Naive B cell (primary cell): ENCODE measurements at regions not wholly inside any gene's neighbourhood (a gene's known extent, or its start where the extent isn't known, plus 50 kb on each side); places are given as distances from the start of the nearest gene placed in this dataset.

Source experiments
- ATAC-seq, 2 donors: fragments of 150-1000 bp; cut with Tn5 transposase; 2 replicates each; pipeline ENCODE4 v1.10.0; 2021; ENCODE audit warnings: low read depth in 2 of 2, mild to moderate bottlenecking in 2 of 2, moderate library complexity in 2 of 2
- DNase-seq: peaks from one replicate; pipeline ENCODE4 v3.0.0; 2022
- H3K27ac Mint-ChIP-seq, 6 donors: one replicate each; pipeline ENCODE4 v1.8.0; 2020 to 2022; ENCODE audit warnings: mild to moderate bottlenecking in 6 of 6, mixed read lengths in 6 of 6, moderate library complexity in 5 of 6, inconsistent platforms in 2 of 6
- H3K27me3 Mint-ChIP-seq, 3 donors: one replicate each; pipeline ENCODE4 v1.8.0; 2021 to 2022; ENCODE audit warnings: mixed read lengths in 3 of 3, mild to moderate bottlenecking in 1 of 3
- H3K36me3 Mint-ChIP-seq, 2 donors: one replicate each; pipeline ENCODE4 v1.8.0; 2020 to 2022; ENCODE audit warnings: mixed read lengths in 2 of 2, inconsistent platforms in 1 of 2, mild to moderate bottlenecking in 1 of 2
- H3K4me1 Mint-ChIP-seq, 3 donors: one replicate each; pipeline ENCODE4 v1.8.0; 2020 to 2022; ENCODE audit warnings: mixed read lengths in 3 of 3, inconsistent platforms in 1 of 3, mild to moderate bottlenecking in 1 of 3, moderate library complexity in 1 of 3
- H3K4me3 Mint-ChIP-seq, 8 donors: one replicate each; pipeline ENCODE4 v1.8.0; 2020 to 2022; ENCODE audit warnings: mild to moderate bottlenecking in 8 of 8, mixed read lengths in 8 of 8, moderate library complexity in 8 of 8, inconsistent platforms in 2 of 8
- H3K9me3 Mint-ChIP-seq, 7 donors: one replicate each; pipeline ENCODE4 v1.8.0; 2020 to 2022; ENCODE audit warnings: mixed read lengths in 7 of 7, mild to moderate bottlenecking in 5 of 7, inconsistent platforms in 2 of 7, moderate library complexity in 1 of 7

DNA sequence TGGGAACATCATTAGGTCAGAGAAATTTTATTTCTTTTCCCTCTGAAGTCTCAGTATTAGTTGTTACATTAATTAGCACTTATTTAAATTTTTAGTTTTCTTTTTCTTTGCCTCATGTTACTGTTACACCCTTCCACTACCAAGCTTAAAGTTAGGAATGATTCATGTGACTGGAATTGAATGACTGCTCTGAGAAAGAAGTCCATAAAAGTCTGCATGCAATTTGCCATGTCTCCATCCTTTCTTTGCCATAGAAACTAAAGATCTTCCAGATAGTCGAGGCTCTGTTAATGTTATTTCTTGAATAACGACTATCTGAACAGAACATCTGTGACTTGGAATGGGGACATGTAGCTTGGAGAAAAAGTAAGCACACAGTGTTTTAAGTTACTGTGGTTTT is 1269.8 kb upstream of the PIK3C3 start:
- no peak overlapping the region for H3K4me3 Mint-ChIP-seq
- DNase-seq = no peak
- peaks cover 0 to 15% (median 4%) of the 10 kb centered on the region in 7 donors for H3K9me3 Mint-ChIP-seq
- no peak for ATAC-seq
- H3K36me3 Mint-ChIP-seq = no peaks in the 10 kb centered on the region
- no peaks in the 10 kb centered on the region for H3K4me1 Mint-ChIP-seq
- H3K27me3 Mint-ChIP-seq = no peaks in the 10 kb centered on the region
- H3K27ac Mint-ChIP-seq = no peak overlapping the region

DNA sequence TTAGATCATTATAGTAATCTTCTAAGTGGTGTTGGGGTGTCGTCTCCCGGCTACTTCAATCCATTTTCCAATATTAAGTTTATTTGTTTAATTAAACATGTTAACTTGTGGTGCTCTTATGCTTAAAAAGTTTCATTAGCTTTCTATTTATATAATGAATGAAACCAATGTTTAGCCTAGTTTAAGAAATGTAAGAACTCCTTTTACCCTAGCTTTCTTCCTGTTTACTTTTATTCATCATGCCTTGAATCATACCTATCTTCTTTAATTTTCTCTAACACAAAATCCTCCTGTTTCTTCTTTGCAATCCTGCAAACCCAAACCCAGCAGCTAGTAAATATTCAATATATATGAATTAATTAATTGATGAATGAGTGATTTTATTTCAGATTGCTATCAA is 1276.7 kb upstream of the PIK3C3 start:
- H3K27me3 Mint-ChIP-seq = no peaks in the 10 kb centered on the region
- DNase-seq = no peak
- H3K9me3 Mint-ChIP-seq = peaks cover 0 to 5% (median 0%) of the 10 kb centered on the region in 7 donors
- no peak overlapping the region for H3K27ac Mint-ChIP-seq
- H3K36me3 Mint-ChIP-seq = no peaks in the 10 kb centered on the region
- no peaks in the 10 kb centered on the region for H3K4me1 Mint-ChIP-seq
- no peak for ATAC-seq
- no peak overlapping the region for H3K4me3 Mint-ChIP-seq

DNA sequence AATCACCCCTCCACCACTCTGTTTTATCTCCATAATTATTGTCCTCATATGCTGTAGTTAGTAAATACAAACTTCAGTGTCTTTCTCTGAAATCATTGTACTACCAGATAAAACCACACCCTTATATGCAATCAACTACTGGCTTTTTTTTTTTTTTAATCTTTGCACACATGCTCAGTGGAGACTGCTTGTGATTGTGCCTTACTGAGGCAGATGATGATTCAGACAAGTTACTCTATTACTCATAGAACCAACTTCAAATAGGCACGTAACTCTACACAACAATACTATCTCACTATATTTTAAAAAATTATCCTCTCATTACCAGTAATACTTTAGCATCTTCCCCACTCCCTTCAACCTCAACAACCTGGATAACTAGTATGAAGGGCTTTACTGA is 1278.4 kb upstream of the PIK3C3 start:
- no peaks in the 10 kb centered on the region for H3K4me1 Mint-ChIP-seq
- peaks cover 0 to 4% (median 0%) of the 10 kb centered on the region in 7 donors for H3K9me3 Mint-ChIP-seq

DNA sequence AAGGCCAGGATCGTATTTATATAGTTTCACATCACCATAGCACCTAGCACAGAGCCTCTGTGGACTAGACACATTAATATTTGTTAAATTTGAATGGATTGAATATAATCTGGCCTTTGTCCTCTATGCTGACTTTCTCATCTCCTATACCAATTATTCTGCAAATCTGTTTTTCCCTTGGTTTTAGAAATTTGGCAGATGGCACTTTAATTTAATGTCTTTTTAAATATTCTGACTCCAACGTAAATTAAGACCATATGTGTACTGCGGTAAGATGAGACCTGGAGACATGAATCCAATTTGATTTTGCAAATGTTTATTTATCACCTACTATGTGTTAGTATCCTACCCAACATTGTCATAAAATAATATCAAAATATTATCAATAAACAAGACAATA is 1281.9 kb upstream of the PIK3C3 start:
- Mint-ChIP-seq H3K4me1 (no peaks in the 10 kb centered on the region), H3K9me3 (peaks cover 0 to 8% (median 0%) of the 10 kb centered on the region in 7 donors)
- no peak for ATAC-seq

More for the DNA sequence above, 1278.4 kb upstream of the PIK3C3 start:
- no peak overlapping the region for H3K4me3 Mint-ChIP-seq
- H3K27me3 Mint-ChIP-seq = no peaks in the 10 kb centered on the region
- ATAC-seq = no peak
- H3K27ac Mint-ChIP-seq = no peak overlapping the region
- DNase-seq = no peak
- no peaks in the 10 kb centered on the region for H3K36me3 Mint-ChIP-seq

DNA sequence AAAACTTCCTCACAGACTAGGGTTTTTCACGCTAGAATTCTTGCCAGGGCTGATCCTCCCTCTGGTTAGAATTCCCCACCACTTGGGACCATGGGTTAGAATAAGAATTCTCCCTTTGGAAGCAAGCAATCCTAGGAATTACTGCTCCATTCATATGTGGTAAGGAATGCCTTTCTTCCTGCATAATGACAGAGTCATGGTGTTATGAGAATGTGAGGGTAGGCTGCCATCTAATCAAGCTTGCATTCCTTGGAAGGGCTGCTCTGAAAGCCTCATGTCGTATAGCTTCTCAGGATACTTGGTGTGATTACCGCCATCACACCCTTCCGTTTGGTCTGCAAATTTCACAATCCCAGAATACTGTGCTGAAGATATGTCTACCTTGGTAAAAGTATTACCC is 1282.4 kb upstream of the PIK3C3 start:
- DNase-seq (no peak), ATAC-seq (no peak)
- Mint-ChIP-seq H3K9me3 (peaks cover 0 to 8% (median 0%) of the 10 kb centered on the region in 7 donors), H3K4me3 (no peak overlapping the region), H3K36me3 (no peaks in the 10 kb centered on the region), H3K4me1 (no peaks in the 10 kb centered on the region), H3K27ac (peak overlapping the region in 1 of 6 donors; percentile 42), H3K27me3 (no peaks in the 10 kb centered on the region)

More for the DNA sequence above, 1281.9 kb upstream of the PIK3C3 start:
- H3K27ac Mint-ChIP-seq = no peak overlapping the region
- H3K4me3 Mint-ChIP-seq = no peak overlapping the region
- no peak for DNase-seq
- no peaks in the 10 kb centered on the region for H3K36me3 Mint-ChIP-seq
- H3K27me3 Mint-ChIP-seq = no peaks in the 10 kb centered on the region

DNA sequence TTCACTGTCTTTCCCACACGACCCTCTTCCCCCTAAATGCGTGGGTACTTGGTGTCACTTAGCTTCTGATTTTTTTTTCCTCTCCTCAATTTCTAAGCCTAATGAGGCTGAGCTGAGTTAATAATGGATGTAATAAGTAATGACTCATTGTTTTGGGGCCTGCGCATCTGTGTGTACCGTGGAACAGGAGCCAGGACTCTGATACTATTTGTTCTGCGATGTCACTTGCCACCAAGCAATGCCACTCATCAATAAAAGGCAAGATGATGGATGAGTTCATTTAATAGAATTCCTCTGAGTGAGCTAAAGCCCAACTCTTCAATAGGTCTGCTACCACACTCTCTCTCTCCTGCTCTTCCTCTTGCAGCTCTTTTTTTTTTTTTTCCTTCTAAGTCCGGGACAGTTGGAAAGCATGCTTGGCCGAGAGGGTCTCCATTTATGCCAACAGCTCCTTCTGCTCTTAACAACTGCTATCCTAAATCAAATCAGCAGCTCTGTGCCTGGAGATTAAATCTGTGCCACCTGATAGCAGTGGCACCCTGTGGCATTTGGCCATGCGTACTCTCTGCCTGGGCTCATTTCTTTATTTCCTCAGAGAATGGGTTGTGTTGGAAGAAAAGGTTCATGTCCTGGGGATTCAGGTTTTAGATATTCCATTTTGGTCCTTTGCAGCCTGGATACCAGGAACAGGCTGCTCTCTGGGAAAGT is 1284.2 kb upstream of the PIK3C3 start:
- peaks cover 0 to 8% (median 2%) of the 10 kb centered on the region in 7 donors for H3K9me3 Mint-ChIP-seq
- H3K27ac Mint-ChIP-seq = no peak overlapping the region

DNA sequence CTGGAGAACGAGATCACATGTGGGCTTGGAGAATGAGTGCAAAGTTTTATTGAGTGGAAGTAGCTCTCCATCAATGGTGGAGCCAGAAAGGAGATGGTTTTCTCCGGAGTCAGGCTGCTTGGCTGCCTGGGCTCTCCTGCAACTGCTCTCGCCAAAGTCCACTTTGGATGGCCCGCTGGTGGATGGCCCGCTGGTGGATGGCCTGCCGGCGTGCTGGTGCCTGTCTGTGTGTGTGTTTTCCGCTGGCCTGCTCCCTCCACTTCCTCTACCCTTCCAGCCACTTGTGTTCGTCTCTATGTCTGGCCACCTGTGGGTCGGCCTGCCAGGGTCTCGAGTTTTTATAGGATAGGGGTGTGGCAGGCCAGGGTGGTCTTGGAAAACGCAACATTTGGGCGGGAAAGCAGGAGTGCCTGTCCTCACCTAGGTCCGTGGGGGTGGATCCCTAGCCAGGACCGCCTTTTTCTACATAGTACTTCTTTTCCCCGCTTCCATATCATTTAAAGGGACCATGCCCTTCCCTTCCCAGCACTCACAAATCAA is 1292.1 kb upstream of the PIK3C3 start:
- DNase-seq (no peak), ATAC-seq (no peak)
- Mint-ChIP-seq H3K36me3 (no peaks in the 10 kb centered on the region), H3K4me3 (no peak overlapping the region), H3K9me3 (peaks cover 0 to 11% (median 4%) of the 10 kb centered on the region in 7 donors), H3K27ac (no peak overlapping the region), H3K4me1 (no peaks in the 10 kb centered on the region), H3K27me3 (no peaks in the 10 kb centered on the region)

More for the DNA sequence above, 1284.2 kb upstream of the PIK3C3 start:
- Mint-ChIP-seq H3K27me3 (no peaks in the 10 kb centered on the region), H3K36me3 (no peaks in the 10 kb centered on the region), H3K4me3 (no peak overlapping the region), H3K4me1 (no peaks in the 10 kb centered on the region)
- DNase-seq = no peak
- no peak for ATAC-seq

DNA sequence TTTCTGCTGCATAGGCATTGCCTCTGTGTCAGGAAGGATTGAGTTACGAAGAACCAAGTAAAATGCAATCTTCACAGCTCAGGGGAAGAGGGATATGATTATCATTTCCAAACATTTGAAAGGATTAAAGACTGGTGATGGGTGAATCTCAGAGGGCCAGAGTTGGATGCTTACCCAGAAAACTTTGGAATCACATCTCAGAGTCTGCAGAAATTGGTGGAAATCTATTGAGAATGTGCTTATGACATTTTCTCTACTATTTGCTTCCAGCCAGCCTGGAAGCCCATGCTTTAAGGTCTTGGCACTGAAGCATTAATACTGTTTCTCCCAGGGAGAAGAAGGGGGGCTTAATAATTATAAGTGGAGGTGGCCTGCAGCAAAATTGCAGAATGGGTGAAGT is 1301.4 kb upstream of the PIK3C3 start:
- Mint-ChIP-seq H3K9me3 (peaks cover 0 to 9% (median 5%) of the 10 kb centered on the region in 7 donors), H3K27ac (no peak overlapping the region)

DNA sequence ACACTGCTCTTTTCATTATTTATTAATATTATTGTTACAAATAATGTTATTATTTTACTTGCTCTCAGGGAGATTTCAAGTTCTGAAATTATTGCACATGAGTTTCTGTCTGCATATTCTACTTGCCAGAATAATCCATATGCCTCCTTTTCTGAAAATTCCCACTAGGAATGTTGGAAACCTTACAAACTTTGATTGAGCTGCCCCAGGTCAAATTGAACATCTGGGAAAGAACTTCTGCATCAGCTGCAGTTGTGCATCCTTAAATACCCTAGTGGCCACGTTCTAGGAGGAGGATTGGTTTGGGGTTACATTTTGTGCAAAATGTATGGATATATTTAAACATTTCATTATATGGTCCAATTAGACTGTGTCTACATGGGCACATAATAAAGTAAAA is 1302.7 kb upstream of the PIK3C3 start:
- H3K4me3 Mint-ChIP-seq = peak overlapping the region in 1 of 8 donors; percentile 4
- DNase-seq (no peak), ATAC-seq (no peak)
- H3K27me3 Mint-ChIP-seq = no peaks in the 10 kb centered on the region
- no peak overlapping the region for H3K27ac Mint-ChIP-seq
- H3K4me1 Mint-ChIP-seq = no peaks in the 10 kb centered on the region
- H3K9me3 Mint-ChIP-seq = peaks cover 0 to 5% (median 4%) of the 10 kb centered on the region in 7 donors
- no peaks in the 10 kb centered on the region for H3K36me3 Mint-ChIP-seq

More for the DNA sequence above, 1301.4 kb upstream of the PIK3C3 start:
- no peaks in the 10 kb centered on the region for H3K36me3 Mint-ChIP-seq
- ATAC-seq = no peak
- DNase-seq = no peak
- H3K4me1 Mint-ChIP-seq = no peaks in the 10 kb centered on the region
- H3K4me3 Mint-ChIP-seq = no peak overlapping the region
- no peaks in the 10 kb centered on the region for H3K27me3 Mint-ChIP-seq

DNA sequence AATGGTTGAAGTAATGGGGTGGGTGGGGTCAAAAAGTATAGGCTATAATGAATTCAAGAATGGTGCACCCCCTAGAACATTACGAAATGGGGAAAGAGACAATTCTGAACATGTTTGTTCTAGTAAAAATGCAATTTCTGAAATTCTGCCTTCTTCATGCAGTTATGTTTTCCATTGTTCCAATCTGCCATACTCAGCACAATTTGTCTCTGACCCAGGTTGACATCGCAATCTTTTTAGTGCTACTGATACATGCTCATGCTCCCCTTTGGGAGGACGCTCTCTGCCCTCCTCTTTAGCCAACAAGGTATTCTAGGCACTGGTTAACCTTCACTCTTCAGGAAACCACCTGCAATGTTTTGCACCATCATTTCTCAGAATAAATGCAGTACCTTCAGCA is 1303.9 kb upstream of the PIK3C3 start:
- no peaks in the 10 kb centered on the region for H3K4me1 Mint-ChIP-seq
- no peaks in the 10 kb centered on the region for H3K36me3 Mint-ChIP-seq

DNA sequence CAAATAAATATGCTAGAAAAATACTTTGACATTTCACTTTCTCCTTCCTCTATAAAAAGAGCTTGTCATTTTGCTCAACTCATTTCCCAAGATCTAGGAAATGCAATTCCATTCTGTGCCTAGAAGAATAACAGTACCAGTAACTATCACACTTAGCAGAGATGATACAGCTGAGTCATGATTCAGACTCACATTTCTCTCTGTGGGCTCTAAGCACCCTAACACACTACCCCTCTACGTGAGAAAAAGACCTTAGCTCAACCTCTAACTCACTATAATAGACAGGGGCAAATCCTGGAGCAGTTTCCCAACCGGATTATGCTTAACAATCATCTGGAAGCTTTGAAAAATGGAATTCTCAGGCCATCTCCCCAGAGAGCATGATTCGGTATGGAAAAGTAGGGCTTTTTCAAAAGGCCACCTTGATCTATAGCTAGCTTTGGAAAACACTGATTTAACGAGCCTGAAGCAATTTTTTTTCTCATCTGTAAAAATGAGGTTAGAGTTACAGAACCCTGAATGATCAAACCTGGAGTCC is 1312.3 kb upstream of the PIK3C3 start:
- no peak for DNase-seq
- no peaks in the 10 kb centered on the region for H3K27me3 Mint-ChIP-seq
- peaks cover 0 to 8% (median 2%) of the 10 kb centered on the region in 7 donors for H3K9me3 Mint-ChIP-seq
- no peak overlapping the region for H3K27ac Mint-ChIP-seq
- ATAC-seq = no peak
- H3K4me3 Mint-ChIP-seq = no peak overlapping the region
- no peaks in the 10 kb centered on the region for H3K36me3 Mint-ChIP-seq
- H3K4me1 Mint-ChIP-seq = no peaks in the 10 kb centered on the region

More for the DNA sequence above, 1303.9 kb upstream of the PIK3C3 start:
- no peak overlapping the region for H3K4me3 Mint-ChIP-seq
- DNase-seq = no peak
- ATAC-seq = no peak
- H3K27ac Mint-ChIP-seq = no peak overlapping the region
- no peaks in the 10 kb centered on the region for H3K27me3 Mint-ChIP-seq
- H3K9me3 Mint-ChIP-seq = peaks cover 0 to 5% (median 3%) of the 10 kb centered on the region in 7 donors

DNA sequence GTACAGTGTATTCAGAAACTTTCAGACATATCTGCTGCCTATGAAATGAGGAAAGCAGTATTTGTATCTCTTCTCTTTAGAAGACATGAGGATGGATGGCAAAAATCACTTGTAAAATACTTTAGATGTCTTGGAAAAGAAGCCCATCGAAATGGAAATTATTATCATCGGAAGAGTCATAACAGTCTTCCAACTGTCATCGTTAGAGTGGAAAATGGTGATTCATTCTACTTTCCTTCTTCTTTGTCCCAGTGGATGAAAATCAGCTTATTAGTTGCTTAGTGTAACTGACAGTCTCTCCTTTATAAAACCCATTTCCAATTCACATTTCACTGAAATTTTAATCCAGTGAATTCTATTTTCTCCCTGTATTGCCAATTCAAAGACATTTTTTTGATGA is 1323.7 kb upstream of the PIK3C3 start:
- Mint-ChIP-seq H3K27ac (no peak overlapping the region), H3K36me3 (no peaks in the 10 kb centered on the region), H3K4me1 (no peaks in the 10 kb centered on the region), H3K27me3 (no peaks in the 10 kb centered on the region), H3K9me3 (peaks cover 4 to 27% (median 8%) of the 10 kb centered on the region in 7 donors), H3K4me3 (no peak overlapping the region)
- ATAC-seq (no peak), DNase-seq (no peak)

DNA sequence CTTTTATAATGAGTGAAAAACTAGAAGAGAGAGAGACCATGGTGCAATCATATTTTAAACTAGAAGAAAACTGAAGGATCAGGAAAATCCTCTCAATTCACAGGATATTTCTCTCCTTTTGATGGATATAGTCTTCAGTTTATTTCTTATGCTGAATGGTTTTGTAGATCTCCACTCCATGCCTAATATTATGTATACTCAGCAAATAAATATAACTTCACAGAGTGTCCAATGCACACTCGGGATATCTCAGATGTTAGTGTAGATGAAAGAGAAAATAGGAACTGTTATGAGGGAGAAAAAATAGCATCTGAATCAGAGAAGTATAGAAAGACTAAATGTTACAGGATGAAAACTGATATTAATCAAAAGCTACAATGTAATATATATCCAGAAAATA is 1324.5 kb upstream of the PIK3C3 start:
- ATAC-seq = no peak
- H3K4me1 Mint-ChIP-seq = no peaks in the 10 kb centered on the region

DNA sequence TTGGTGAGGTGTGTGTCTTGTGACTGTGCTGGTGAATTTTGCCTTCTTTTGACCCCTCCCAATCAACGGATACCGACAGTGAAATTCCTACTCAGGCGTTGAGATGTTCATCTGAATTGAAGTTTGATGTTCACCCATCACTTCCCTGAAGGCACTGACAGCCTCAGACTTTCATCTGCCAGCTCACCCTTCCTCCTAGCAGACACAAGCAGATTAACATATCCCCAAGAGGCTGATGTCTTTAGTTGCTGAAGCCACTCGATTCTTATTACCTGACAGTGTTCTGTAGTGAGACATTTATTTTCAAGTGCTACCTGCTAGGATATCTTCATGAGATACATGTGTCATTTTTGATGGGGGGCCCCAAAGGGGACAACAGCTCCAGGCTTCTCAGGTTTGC is 1330.1 kb upstream of the PIK3C3 start:
- H3K36me3 Mint-ChIP-seq = no peaks in the 10 kb centered on the region
- H3K4me1 Mint-ChIP-seq = no peaks in the 10 kb centered on the region
- H3K27ac Mint-ChIP-seq = no peak overlapping the region
- DNase-seq = no peak
- H3K9me3 Mint-ChIP-seq = peaks cover 0 to 9% (median 0%) of the 10 kb centered on the region in 7 donors
- no peak overlapping the region for H3K4me3 Mint-ChIP-seq
- ATAC-seq = no peak
- no peaks in the 10 kb centered on the region for H3K27me3 Mint-ChIP-seq

More for the DNA sequence above, 1324.5 kb upstream of the PIK3C3 start:
- Mint-ChIP-seq H3K27ac (no peak overlapping the region), H3K9me3 (peaks cover 2 to 20% (median 4%) of the 10 kb centered on the region in 7 donors), H3K36me3 (no peaks in the 10 kb centered on the region), H3K4me3 (no peak overlapping the region), H3K27me3 (no peaks in the 10 kb centered on the region)
- DNase-seq = no peak
